Karpas-422 (cell line): ENCODE measurements at regions not wholly inside any gene's neighbourhood (a gene's known extent, or its start where the extent isn't known, plus 50 kb on each side); places are given as distances from the start of the nearest gene placed in this dataset.

Experiments used
- DNase-seq: peaks from one replicate; pipeline ENCODE4 v3.0.0-alpha.2; 2015
- H2AFZ ChIP-seq: fragments of 200-600 bp; sonication (generic); 2 replicates; pipeline ENCODE4 v1.6.1; 2014; ENCODE audit warnings: antibody characterized with exemption, low read length, mixed read lengths
- H3K27ac ChIP-seq: fragments of 200-600 bp; sonication (generic); 2 replicates; pipeline ENCODE4 v1.5.1; 2014; ENCODE audit warnings: mild to moderate bottlenecking, low read length, moderate library complexity
- H3K27me3 ChIP-seq: fragments of 200-600 bp; sonication (generic); 2 replicates; pipeline ENCODE4 v1.6.1; 2014; ENCODE audit warnings: low read length, mixed read lengths
- H3K36me3 ChIP-seq: fragments of 200-600 bp; sonication (generic); 2 replicates; pipeline ENCODE4 v1.6.1; 2014; ENCODE audit warnings: low read length, mixed read lengths; ENCODE audit not compliant: insufficient read depth
- H3K4me1 ChIP-seq: fragments of 200-600 bp; sonication (generic); 2 replicates; pipeline ENCODE4 v1.6.1; 2014; ENCODE audit warnings: mild to moderate bottlenecking, low read length, mixed read lengths
- H3K4me2 ChIP-seq: fragments of 200-600 bp; sonication (generic); 2 replicates; pipeline ENCODE4 v1.6.1; 2014; ENCODE audit warnings: low read length, low read depth, mild to moderate bottlenecking; ENCODE audit not compliant: poor library complexity, severe bottlenecking
- H3K4me3 ChIP-seq: fragments of 200-600 bp; sonication (generic); 2 replicates; pipeline ENCODE4 v1.5.1; 2014; ENCODE audit warnings: mild to moderate bottlenecking, antibody characterized with exemption, low read length, mixed read lengths
- H3K79me2 ChIP-seq: fragments of 200-600 bp; sonication (generic); 2 replicates; pipeline ENCODE4 v1.6.1; 2014; ENCODE audit warnings: mild to moderate bottlenecking, low read length, mixed read lengths
- H3K9ac ChIP-seq: fragments of 200-600 bp; sonication (generic); 2 replicates; pipeline ENCODE4 v1.6.0; 2014; ENCODE audit warnings: low read length
- H3K9me2 ChIP-seq: fragments of 200-600 bp; sonication (generic), shearing (Covaris generic); replicated peaks from 2 replicates; pipeline ENCODE4 v1.6.0; 2014; ENCODE audit warnings: mild to moderate bottlenecking, low read length, moderate library complexity; ENCODE audit not compliant: insufficient read depth
- H3K9me3 ChIP-seq: fragments of 300-700, 200-600 bp; sonication (generic); 2 replicates; pipeline ENCODE4 v1.6.1; 2014; ENCODE audit warnings: low read length, mixed read lengths
- H4K20me1 ChIP-seq: fragments of 200-600 bp; sonication (generic); 2 replicates; pipeline ENCODE4 v1.6.1; 2014; ENCODE audit warnings: mild to moderate bottlenecking, antibody characterized with exemption, low read length, low read depth; ENCODE audit not compliant: insufficient read depth

DNA sequence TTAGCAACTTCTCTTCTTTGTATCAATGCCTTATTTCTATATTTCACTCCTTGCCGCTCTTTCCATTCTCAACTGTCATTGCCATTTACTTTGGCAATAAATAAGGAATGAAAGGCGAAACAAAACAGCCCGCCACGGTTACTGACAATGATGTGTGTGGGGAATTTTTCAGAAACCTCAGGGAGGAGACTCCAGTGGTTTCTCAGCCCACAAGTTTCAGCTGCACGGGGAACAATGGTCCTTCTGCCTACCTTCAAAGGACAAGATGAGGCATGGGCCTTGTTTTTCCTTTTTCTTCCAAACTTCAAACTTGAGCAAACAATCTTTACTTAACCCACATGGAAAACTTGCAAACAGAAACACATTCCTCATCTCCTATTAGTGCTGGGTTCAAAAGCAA, 409.4 kb downstream of the METTL15 start:
- H3K9me2 ChIP-seq: no peaks in the 10 kb centered on the region
- H3K27ac ChIP-seq: no peak overlapping the region
- no peak overlapping the region for H3K4me3 ChIP-seq
- H3K4me2 ChIP-seq: no peak overlapping the region
- H3K27me3 ChIP-seq: no peaks in the 10 kb centered on the region
- H3K9ac ChIP-seq: no peak overlapping the region
- no peaks in the 10 kb centered on the region for H3K79me2 ChIP-seq
- no peak overlapping the region for H2AFZ ChIP-seq
- no peaks in the 10 kb centered on the region for H3K9me3 ChIP-seq
- no peak for DNase-seq
- H3K36me3 ChIP-seq: no peaks in the 10 kb centered on the region
- no peaks in the 10 kb centered on the region for H3K4me1 ChIP-seq
- H4K20me1 ChIP-seq: no peaks in the 10 kb centered on the region

DNA sequence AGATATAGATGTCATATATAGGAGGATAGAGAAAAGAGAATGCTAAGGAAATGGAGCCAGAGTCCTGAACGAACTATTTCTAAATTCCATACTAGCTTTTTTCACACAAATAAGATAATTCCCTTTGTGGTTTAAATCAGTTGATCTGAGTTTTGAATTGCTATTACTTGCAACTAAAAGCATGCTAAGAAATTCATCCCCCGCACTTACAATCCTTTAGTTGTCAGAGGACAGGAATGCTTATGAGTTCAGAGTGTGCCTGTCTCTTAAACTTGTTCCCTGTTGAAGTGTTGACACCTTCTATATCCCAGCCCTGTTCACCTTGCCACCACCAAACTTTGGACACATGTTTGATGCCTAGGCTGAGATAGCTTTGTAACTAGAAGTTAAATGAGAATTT, 406.2 kb downstream of the METTL15 start:
- Histone ChIP-seq H4K20me1 (no peaks in the 10 kb centered on the region), H3K9me3 (no peaks in the 10 kb centered on the region), H2AFZ (no peak overlapping the region), H3K9me2 (no peaks in the 10 kb centered on the region), H3K27ac (no peak overlapping the region), H3K4me3 (no peak overlapping the region), H3K79me2 (no peaks in the 10 kb centered on the region), H3K36me3 (no peaks in the 10 kb centered on the region), H3K4me2 (no peak overlapping the region), H3K4me1 (no peaks in the 10 kb centered on the region), H3K27me3 (no peaks in the 10 kb centered on the region), H3K9ac (no peak overlapping the region)
- no peak for DNase-seq

- no peak overlapping the region for H3K9ac ChIP-seq
- no peaks in the 10 kb centered on the region for H4K20me1 ChIP-seq
- H3K36me3 ChIP-seq: no peaks in the 10 kb centered on the region
- H2AFZ ChIP-seq: no peak overlapping the region
- H3K79me2 ChIP-seq: no peaks in the 10 kb centered on the region
- H3K4me3 ChIP-seq: no peak overlapping the region
- H3K4me2 ChIP-seq: no peak overlapping the region
- H3K4me1 ChIP-seq: no peaks in the 10 kb centered on the region
- 0 out of 2 replicates have a peak, but pooled peaks cover 3% of the 10 kb centered on the region for H3K9me2 ChIP-seq
- no peak for DNase-seq
- no peaks in the 10 kb centered on the region for H3K9me3 ChIP-seq
- H3K27me3 ChIP-seq: no peaks in the 10 kb centered on the region
- H3K27ac ChIP-seq: no peak overlapping the region
Observed at GRCh38 chr11:28512143-28512756, 404.1 kb downstream of the METTL15 start.

DNA sequence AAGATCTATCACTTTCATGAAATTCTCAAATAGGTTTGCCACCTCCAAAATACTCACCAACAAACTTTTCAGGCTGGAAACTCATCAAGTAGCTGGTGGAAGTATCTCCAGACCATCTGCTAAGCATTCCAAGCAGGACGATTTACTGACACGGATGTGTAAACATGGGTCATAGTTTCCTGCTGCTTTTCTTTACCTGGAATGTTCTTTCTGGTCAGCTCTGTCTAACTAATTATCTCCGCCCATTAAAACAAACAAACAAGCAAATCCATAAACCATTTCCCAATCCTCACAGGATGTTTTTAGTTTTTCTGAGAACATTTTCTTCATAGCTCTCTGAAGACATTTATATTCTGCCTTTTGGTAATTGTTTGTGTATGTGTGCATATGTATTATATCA, 397.0 kb downstream of the METTL15 start:
- no peaks in the 10 kb centered on the region for H3K36me3 ChIP-seq
- no peak overlapping the region for H3K9ac ChIP-seq
- H3K79me2 ChIP-seq: no peaks in the 10 kb centered on the region
- no peaks in the 10 kb centered on the region for H3K27me3 ChIP-seq
- no peaks in the 10 kb centered on the region for H3K9me3 ChIP-seq
- H4K20me1 ChIP-seq: no peaks in the 10 kb centered on the region
- H3K4me1 ChIP-seq: no peaks in the 10 kb centered on the region
- H3K9me2 ChIP-seq: 0 out of 2 replicates have a peak, but pooled peaks cover 3% of the 10 kb centered on the region
- no peak overlapping the region for H2AFZ ChIP-seq
- DNase-seq: no peak
- H3K27ac ChIP-seq: no peak overlapping the region
- no peak overlapping the region for H3K4me2 ChIP-seq
- H3K4me3 ChIP-seq: no peak overlapping the region

- no peaks in the 10 kb centered on the region for H3K27me3 ChIP-seq
- no peak for DNase-seq
- no peak overlapping the region for H3K4me3 ChIP-seq
- no peak overlapping the region for H2AFZ ChIP-seq
- no peaks in the 10 kb centered on the region for H3K79me2 ChIP-seq
- no peaks in the 10 kb centered on the region for H3K36me3 ChIP-seq
- H3K4me2 ChIP-seq: no peak overlapping the region
- H3K9ac ChIP-seq: no peak overlapping the region
- H4K20me1 ChIP-seq: no peaks in the 10 kb centered on the region
- no peaks in the 10 kb centered on the region for H3K9me3 ChIP-seq
- no peaks in the 10 kb centered on the region for H3K4me1 ChIP-seq
- no peak overlapping the region for H3K27ac ChIP-seq
- H3K9me2 ChIP-seq: 0 out of 2 replicates have a peak, but pooled peaks cover 3% of the 10 kb centered on the region
Observed at GRCh38 chr11:28504555-28505110, 396.4 kb downstream of the METTL15 start.

DNA sequence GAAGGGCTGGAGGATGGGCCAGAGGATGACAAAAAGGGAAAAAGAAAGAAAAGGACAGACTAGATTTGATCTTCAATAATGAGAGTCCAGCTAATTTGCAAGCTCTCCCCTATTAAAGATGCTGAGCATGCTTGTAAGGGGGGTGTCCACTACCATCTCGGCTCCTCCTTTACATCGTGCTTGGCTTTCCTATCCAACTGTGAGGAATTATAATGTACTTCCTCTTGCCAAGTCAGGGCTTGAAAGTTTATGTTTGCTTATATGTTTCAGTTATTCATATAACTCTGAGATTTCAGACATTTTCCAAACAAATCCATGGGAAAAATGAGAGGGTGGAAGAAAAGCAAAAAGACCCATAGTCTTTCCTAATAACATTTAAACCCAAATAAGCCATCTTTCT, 387.1 kb downstream of the METTL15 start:
- no peak overlapping the region for H2AFZ ChIP-seq
- H3K9me3 ChIP-seq: no peaks in the 10 kb centered on the region
- H3K27ac ChIP-seq: no peak overlapping the region
- no peak overlapping the region for H3K4me3 ChIP-seq
- DNase-seq: no peak
- H3K79me2 ChIP-seq: no peaks in the 10 kb centered on the region
- no peaks in the 10 kb centered on the region for H3K36me3 ChIP-seq
- no peak overlapping the region for H3K9ac ChIP-seq
- no peak overlapping the region for H3K4me2 ChIP-seq
- no peaks in the 10 kb centered on the region for H3K27me3 ChIP-seq
- no peaks in the 10 kb centered on the region for H4K20me1 ChIP-seq
- H3K4me1 ChIP-seq: no peaks in the 10 kb centered on the region
- no peaks in the 10 kb centered on the region for H3K9me2 ChIP-seq

DNA sequence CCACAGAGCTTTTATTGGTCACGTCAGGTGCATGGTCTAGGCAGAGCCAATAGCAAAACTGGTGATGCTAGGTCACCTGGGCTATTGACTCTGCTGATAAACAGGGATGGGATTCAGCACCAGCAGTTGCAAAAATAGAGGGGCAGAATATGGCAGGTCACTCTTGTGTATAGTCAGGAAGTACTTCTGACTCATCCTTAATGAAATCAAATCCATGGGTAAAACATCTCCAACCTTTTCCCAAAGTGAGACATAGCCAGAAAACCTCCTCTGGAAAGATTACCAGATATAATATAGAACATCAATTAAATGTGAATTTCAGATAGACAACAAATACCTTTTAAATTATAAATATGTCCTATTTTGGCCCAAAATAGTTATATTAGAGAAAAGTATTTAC, 383.2 kb downstream of the METTL15 start:
- Histone ChIP-seq H3K79me2 (no peaks in the 10 kb centered on the region), H3K4me3 (no peak overlapping the region), H3K27ac (no peak overlapping the region), H3K4me2 (no peak overlapping the region), H3K9ac (no peak overlapping the region), H3K4me1 (peaks cover 7% of the 10 kb centered on the region), H3K9me3 (no peaks in the 10 kb centered on the region), H2AFZ (no peak overlapping the region), H3K27me3 (no peaks in the 10 kb centered on the region), H3K36me3 (no peaks in the 10 kb centered on the region), H3K9me2 (no peaks in the 10 kb centered on the region), H4K20me1 (no peaks in the 10 kb centered on the region)
- DNase-seq: no peak

DNA sequence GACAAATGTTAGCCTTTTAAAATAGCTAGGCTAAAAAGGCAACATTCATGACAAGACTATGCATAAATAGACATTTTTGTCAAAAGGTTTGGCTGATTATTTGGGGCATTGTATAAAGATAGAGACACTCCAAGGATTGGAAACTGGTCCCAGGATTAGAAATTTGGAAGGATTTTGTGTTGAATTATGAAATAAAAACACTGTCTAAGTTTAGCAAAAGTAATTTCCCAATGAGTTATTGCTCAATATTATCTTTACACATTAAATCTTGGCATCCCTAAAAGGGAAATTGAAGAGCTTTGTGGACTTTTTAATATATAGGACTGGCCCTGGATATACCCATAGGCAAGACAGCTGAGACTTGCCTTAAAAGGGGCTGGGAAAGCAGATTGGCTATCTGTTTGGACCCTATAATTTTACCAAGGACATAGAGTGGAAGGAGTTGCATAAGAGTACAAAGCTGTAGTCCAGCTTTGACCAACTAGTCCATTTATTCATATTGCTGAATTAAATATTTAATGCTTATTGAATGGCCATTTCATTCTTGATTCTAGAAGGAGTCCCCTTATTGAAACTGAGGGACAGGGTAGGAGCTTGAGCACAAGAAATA, 382.7 kb downstream of the METTL15 start:
- Histone ChIP-seq H3K4me1 (peaks cover 8% of the 10 kb centered on the region), H3K4me2 (no peak overlapping the region), H2AFZ (no peak overlapping the region)

More for the DNA sequence above, 382.7 kb downstream of the METTL15 start:
- Histone ChIP-seq H3K4me3 (no peak overlapping the region), H3K27me3 (no peaks in the 10 kb centered on the region), H3K9ac (no peak overlapping the region), H3K9me3 (no peaks in the 10 kb centered on the region), H3K79me2 (no peaks in the 10 kb centered on the region), H3K27ac (no peak overlapping the region), H3K9me2 (no peaks in the 10 kb centered on the region), H4K20me1 (no peaks in the 10 kb centered on the region), H3K36me3 (no peaks in the 10 kb centered on the region)
- DNase-seq: no peak
